ENCODE measurements at regions not wholly inside any gene's neighbourhood (a gene's known extent, or its start where the extent isn't known, plus 50 kb on each side); places are given as distances from the start of the nearest gene placed in this dataset.

DNA sequence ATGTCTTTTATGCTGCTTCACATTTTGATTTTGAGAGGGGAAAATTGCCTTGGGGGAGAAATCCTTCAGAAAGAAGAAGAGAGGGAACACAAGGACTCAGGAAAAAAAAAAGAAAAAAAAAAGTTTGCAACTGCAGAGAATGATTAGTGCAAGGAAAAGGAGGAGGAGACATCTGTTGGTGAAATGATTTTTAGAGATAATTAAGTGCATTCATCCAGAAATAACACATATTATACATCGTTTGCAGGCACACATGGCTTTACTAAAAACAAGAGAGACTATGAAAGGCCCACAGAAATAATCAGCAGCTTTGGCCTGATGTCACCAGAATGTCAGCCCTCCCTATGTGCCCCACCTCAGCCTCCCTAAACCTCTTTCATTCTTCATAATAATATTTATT, 1058.2 kb downstream of the PCDH9 start:
- no peak overlapping the region for H3K14ac ChIP-seq (replicated peaks; ENCODE audit: low read depth, low read length)
- no peak overlapping the region for H2BK5ac ChIP-seq (ENCODE audit: low read depth, low read length, poor library complexity, severe bottlenecking)
- no peak for DNase-seq
- no peaks in the 10 kb centered on the region for H3K9me3 ChIP-seq (ENCODE audit: control insufficient read depth, insufficient read depth, low read length)
- H2AK5ac ChIP-seq (ENCODE audit: low read depth, low read length), result no peak overlapping the region
- H3K27ac ChIP-seq (ENCODE audit: insufficient read depth, low read length), result no peak overlapping the region
- H3K27me3 ChIP-seq (ENCODE audit: control insufficient read depth, insufficient read depth, low read length), result no peaks in the 10 kb centered on the region
- no peaks in the 10 kb centered on the region for H3K36me3 ChIP-seq (ENCODE audit: control insufficient read depth, insufficient read depth, low read length)
- H3K9me1 ChIP-seq (ENCODE audit: insufficient read depth, low read length), result 0 out of 2 replicates have a peak, but pooled peaks cover 2% of the 10 kb centered on the region
- no TSS peak for BruUV-seq (replicated peaks)
- in situ Hi-C loops (cut with MboI; ENCODE audit: low sequenced_read_pairs) (no loop called here), dilution Hi-C loops (cut with HindIII; ENCODE audit: low sequenced_read_pairs, unreplicated experiment) (no loop called here), intact Hi-C loops (cut with micrococcal nuclease) (no loop called here)
- H3K56ac ChIP-seq (ENCODE audit: extremely low read depth, insufficient read depth, low read length), result no peak overlapping the region
- no peak for ATAC-seq (ENCODE audit: low read depth)
- H3K4ac ChIP-seq (ENCODE audit: low read depth, low read length), result no peak overlapping the region
- no peaks in the 10 kb centered on the region for H3K4me1 ChIP-seq (ENCODE audit: control insufficient read depth, insufficient read depth, low read length)
- WGBS, 2 experiments (ENCODE audit: extremely low coverage in 2 of 2, insufficient read length in 1 of 2), result no CpG with 5 or more reads among the region's 1 CpG
- no peak overlapping the region for H2BK15ac ChIP-seq (ENCODE audit: low read depth, low read length)
- H2AK9ac ChIP-seq (replicated peaks; ENCODE audit: low read depth, low read length, poor library complexity), result no peak overlapping the region
- H3K79me1 ChIP-seq (ENCODE audit: low read depth in 1 of 2, low read length in 2 of 2), result no peaks in the 10 kb centered on the region
- H3K23ac ChIP-seq (ENCODE audit: low read depth, low read length), result no peak overlapping the region
- H3K4me3 ChIP-seq (ENCODE audit: insufficient read depth, low read depth, low read length), result no peak overlapping the region
- POLR2A ChIA-PET (ENCODE audit: unreplicated experiment), result interaction anchor here (0.6 kb wide), 2 partner anchors 106 to 1108 kb away, joined by 3 to 4 read pairs; no protein-coding TSS in a partner anchor
- H3K18ac ChIP-seq (ENCODE audit: low read depth, low read length), result no peak overlapping the region
- no peak overlapping the region for H2BK20ac ChIP-seq (ENCODE audit: low read depth, low read length)
- no peak overlapping the region for H4K5ac ChIP-seq (ENCODE audit: low read depth, low read length)
- no peak overlapping the region for H4K8ac ChIP-seq (ENCODE audit: low read depth in 2 of 2, low read length in 2 of 2)
- CTCF ChIA-PET, result interaction anchor here (0.7 kb wide), 1 partner anchor 480 kb away, joined by 3 read pairs; no protein-coding TSS in a partner anchor
- no peak overlapping the region for H4K91ac ChIP-seq (ENCODE audit: insufficient read depth, low read depth, low read length)
- H3K9ac ChIP-seq (ENCODE audit: low read depth, low read length), result no peak overlapping the region
- no peak overlapping the region for H2AFZ ChIP-seq (replicated peaks; ENCODE audit: low read length, poor library complexity)
- H4K20me1 ChIP-seq (ENCODE audit: insufficient read depth, low read length), result no peaks in the 10 kb centered on the region
- H3K4me2 ChIP-seq (ENCODE audit: low read depth, low read length), result no peak overlapping the region
- no peak overlapping the region for H2BK120ac ChIP-seq (ENCODE audit: low read depth, low read length)
- no peak for TF ChIP-seq FOS (IDR thresholded peaks at IDR 0.05; ENCODE audit: low read depth, low read length)
- no peak for TF ChIP-seq CHD1 (IDR thresholded peaks at IDR 0.05; ENCODE audit: low read depth, low read length)
- TF ChIP-seq, protein P1, sequence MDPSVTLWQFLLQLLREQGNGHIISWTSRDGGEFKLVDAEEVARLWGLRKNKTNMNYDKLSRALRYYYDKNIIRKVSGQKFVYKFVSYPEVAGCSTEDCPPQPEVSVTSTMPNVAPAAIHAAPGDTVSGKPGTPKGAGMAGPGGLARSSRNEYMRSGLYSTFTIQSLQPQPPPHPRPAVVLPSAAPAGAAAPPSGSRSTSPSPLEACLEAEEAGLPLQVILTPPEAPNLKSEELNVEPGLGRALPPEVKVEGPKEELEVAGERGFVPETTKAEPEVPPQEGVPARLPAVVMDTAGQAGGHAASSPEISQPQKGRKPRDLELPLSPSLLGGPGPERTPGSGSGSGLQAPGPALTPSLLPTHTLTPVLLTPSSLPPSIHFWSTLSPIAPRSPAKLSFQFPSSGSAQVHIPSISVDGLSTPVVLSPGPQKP (IDR thresholded peaks at IDR 0.05; ENCODE audit: borderline replicate concordance, low read depth, low read length), result no peak
- no peak for TF ChIP-seq MXI1 (IDR thresholded peaks at IDR 0.05; ENCODE audit: borderline replicate concordance, low read depth, low read length)
- no peak for TF ChIP-seq MAFK (IDR thresholded peaks at IDR 0.05; ENCODE audit: low read depth, low read length)
- no peak for TF ChIP-seq CEBPB (IDR thresholded peaks at IDR 0.05; ENCODE audit: low read depth, low read length)
- TF ChIP-seq POLR2A (IDR thresholded peaks at IDR 0.05; ENCODE audit: low read depth, low read length), result no peak
- TF ChIP-seq MAZ (IDR thresholded peaks at IDR 0.05; ENCODE audit: borderline replicate concordance, low read depth, low read length), result no peak
- TF ChIP-seq RFX5 (IDR thresholded peaks at IDR 0.05; ENCODE audit: low read depth, low read length), result no peak
- no peak for TF ChIP-seq NFE2L2 (IDR thresholded peaks at IDR 0.05; ENCODE audit: low read depth, low read length)
- TF ChIP-seq, protein P2, sequence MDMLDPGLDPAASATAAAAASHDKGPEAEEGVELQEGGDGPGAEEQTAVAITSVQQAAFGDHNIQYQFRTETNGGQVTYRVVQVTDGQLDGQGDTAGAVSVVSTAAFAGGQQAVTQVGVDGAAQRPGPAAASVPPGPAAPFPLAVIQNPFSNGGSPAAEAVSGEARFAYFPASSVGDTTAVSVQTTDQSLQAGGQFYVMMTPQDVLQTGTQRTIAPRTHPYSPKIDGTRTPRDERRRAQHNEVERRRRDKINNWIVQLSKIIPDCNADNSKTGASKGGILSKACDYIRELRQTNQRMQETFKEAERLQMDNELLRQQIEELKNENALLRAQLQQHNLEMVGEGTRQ (IDR thresholded peaks at IDR 0.05; ENCODE audit: low read depth, low read length), result no peak
- no peak for TF ChIP-seq SMC3 (IDR thresholded peaks at IDR 0.05; ENCODE audit: low read depth, low read length)
- TF ChIP-seq RCOR1 (IDR thresholded peaks at IDR 0.05; ENCODE audit: insufficient replicate concordance, low read length), result no peak
